GM18868 (cell line): ENCODE measurements at regions not wholly inside any gene's neighbourhood (a gene's known extent, or its start where the extent isn't known, plus 50 kb on each side); places are given as distances from the start of the nearest gene placed in this dataset.

ENCODE experiments used
- ATAC-seq: cut with Tn5 transposase; IDR thresholded peaks from one replicate; pipeline ENCODE4 v1.9.1; 2021; ENCODE audit warnings: mild to moderate bottlenecking, moderate library complexity; ENCODE audit not compliant: unreplicated experiment

DNA sequence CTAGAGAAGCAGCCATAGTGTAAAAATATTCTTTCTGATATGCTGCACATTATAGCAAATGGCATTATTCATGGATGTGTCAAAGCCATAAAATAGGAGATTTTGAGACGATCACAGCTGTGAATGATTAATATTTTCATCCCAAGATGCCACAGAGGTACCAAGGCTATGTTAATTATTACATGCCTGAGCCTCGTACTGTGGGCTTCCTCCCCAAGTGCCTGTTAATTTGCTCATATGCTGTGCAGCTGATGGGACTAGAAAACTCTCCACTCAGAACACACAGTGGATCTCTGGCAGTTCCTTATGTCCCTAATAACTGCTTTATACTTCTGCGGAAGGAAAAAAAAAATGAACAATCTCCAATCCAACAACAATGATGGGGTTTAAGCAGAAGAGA, 184.9 kb upstream of the TSHZ2 start:
- ATAC-seq = no peak

DNA sequence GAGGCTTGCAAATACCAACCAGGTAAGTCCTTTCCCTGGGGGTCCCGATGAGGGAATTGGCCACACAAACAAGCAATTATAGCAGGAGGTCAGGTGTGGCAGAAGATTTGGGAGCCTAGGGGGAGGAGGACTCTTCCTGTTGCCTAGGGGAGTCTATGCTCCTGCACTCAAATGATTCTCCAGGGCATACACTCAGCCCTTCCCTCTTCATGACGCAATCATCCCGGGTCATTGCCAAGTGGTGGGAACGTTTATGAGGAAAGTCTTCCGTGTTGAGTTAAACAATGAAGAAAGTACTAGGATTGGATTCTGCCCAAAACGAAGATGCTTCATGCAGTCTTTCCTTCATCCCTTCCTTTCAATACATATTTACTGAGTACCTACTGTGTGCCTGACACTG, 186.5 kb upstream of the TSHZ2 start:
- no peak for ATAC-seq

DNA sequence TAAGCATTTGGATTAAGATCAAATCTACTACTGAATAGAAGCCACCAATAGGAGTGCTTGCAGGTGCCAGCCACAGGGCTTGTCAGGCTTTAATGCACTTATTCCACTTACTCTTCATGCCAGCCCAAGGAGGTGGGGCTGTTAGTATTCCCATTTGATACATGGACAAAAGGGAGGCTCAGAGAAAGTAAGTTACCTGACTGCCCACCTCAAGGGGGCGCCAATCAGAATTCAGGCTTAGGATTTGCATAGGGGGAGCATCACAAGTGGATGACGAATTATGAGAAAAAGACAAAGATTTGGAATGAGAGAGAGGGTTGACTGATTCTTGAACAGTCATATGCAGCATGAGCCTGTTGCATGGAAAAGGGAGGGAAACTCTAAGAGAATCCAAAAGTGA, 188.4 kb upstream of the TSHZ2 start:
- no peak for ATAC-seq

DNA sequence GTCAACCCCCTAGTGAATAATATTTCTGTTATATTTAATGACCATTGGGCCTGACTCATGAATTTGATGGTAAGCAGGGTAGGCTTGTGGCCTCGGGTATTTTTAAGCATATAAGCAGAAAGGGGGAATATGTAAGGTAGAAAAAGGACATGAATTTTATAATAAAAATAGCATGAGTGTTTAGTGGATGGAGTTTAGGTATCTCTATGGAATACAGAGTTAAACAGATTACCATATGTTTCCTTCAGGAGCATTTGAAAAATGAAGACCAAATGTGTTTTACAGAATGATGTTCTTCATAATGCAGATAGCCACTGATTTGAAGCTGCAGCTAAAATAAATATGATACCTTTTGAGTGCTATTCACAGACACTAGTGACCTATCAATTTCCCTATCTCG, 191.7 kb upstream of the TSHZ2 start:
- no peak for ATAC-seq

DNA sequence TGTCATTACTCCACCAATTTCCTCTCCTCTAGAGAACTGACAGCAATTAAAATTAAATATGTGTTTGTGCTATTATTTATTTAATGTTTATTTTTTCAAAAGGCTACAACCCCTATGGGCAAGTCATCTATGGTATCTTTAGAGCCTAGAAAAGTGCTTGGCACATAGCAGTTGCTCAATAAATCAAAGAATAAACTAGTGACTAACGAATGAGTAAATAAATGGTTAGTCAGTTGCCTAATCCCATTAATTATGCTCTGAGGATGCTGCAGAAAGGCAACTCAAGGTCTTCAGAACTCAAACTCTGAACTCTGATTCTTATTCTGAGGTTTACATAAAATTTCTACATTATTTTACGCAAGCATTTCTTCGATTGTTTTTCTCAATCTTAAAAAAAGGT, 193.0 kb upstream of the TSHZ2 start:
- no peak for ATAC-seq

DNA sequence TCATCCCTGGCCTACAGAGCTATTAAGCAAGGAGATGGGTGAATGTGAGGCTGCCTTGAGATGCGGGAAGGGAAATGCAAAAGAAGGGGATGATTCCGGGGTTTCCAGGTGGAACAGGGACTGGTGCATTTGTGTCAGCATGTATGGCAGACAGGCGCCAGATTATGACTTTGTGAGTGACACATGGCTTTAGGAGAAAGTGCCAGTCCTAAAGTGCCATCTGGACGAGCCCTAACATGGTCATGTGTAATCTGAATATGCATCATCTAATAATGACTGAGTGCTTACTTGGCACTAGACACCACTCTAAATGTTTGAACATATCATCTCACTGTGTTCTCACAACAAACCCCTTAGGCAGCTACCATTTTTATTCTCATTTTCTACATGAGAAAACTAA, 195.0 kb upstream of the TSHZ2 start:
- ATAC-seq = no peak

DNA sequence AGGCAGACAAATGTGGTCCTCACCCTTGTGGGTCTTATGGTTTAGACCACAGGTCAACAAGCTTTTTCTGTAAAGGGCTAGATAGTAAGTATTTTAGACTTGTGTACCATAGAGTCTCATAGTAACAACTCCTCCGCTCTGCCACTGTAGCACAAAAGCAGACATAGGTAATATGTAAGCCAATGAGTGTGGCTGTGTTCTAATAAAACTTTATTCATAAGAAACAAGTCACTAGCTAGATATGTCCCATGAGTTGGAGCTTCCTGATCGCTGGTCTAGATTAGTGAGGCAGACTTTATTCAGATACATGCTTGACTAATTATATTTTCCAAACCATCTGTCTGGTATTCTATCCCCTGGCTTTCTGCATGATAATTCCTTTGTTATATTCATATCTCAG, 196.4 kb upstream of the TSHZ2 start:
- ATAC-seq = no peak

DNA sequence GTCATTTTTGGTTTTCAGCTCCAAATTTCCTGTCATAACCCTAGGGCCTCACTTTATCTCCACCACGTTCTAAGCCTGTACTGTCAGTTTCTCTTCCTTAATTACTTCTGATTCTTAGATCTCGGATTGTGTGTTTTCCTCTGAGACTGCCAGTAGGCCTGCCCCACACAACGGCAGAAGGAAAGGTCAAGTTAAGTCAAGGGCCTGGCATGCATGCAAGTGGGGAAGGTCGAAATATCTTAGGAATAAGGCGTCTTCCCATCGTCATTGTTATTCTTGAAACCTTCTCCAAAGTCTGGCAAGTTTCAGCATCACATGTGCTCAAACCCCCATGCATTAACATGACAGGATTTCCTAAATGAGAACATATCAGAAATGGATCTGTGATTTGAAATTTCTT, 203.5 kb upstream of the TSHZ2 start:
- no peak for ATAC-seq

DNA sequence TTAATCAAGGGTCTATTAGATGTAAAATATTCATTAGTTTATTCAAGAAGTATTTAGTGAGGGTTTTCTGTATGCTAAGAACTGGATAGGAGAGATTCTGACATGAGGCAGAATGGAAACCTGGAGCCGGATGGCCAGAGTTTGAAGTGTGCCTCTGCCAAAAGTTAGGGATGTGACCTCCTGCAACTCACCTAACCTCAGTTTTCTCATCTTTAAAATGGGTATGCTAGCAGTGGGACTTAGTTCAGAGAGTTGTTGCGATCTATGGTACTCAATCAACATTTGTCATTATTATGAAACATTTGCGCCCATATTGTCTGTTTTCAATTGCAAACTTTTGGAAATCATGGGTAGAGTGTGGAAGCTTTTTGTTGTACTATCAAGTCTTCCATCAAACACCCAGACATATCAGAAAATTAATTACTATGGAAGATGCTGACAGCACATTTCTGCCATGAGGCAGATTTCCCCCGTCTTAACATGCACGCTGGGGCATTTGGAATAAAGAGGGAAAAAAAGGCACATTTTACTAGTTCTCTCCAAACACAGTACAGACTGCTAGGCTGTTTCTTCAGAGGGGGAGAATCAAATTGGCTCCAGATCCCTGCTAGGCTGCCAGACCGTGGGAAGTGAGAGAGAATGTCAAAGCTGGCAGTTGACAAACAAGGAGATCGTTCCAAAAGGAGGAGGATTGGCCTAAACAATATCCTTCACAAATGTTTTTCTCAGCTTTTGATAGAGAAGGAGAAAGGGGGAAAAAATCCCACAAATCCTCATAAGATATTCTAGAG, 205.3 kb upstream of the TSHZ2 start:
- ATAC-seq = no peak

DNA sequence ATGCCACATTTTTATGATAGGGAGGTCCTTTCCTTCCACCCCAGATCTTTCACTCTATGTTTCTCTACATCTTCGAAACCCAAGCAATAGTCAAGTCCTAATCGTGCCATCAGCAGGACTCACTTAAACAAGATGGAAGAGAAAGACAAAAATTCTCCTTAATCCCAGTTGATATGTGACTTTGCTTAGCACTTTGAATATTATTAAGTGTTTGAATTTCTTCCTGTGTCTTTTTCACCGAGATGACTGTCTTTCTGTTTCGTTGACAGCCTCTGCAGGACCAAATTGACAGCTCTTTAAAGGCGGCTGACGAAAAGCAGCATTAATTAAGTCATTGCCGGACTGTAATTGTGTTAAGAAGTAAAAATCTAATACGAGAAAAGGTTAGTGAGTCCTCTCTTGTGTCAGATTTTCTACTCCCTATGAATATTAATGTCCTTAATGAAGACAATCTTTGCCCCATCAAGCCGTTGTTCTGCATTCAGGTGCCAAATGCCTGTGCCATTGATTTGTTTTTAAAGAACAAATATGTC, 208.8 kb upstream of the TSHZ2 start:
- no peak for ATAC-seq

DNA sequence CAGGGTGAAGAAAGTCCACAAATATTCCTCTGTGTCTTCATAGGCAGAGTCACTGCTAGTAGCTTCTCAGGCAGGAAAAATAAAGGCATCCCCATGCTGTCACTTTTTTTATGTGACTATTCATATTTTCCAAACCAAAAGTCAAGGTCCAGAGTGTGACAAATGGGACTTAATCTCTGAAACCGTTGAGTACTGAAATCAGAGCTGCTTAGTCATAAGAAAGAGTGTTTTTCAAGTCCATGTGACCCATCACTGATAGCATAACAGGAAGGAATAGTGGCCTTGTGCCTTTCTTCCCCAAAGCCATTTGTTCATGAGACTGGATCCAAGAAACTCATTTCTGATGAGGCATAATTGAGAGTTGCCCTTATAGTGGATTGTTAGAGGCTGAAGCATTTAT, 210.3 kb upstream of the TSHZ2 start:
- no peak for ATAC-seq

DNA sequence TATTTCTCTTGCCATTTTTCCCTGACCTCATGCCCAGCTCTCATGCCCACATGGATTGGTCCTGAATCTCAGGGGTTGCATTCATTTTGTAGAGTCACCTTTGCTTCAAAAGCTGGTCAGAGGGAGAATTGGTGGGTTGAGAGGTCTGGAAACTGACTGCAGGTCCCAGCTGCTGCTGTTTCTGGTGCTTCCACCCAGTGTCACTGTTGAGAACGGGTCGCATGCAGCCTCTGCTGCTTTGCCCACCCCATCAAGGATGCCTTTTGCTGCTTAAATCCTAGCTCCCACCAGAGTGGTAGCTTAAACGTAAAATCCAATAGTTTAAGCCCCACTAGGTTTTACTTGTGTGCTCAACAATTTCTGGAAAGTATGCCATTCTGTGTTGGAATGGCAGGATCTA, 211.4 kb upstream of the TSHZ2 start:
- ATAC-seq = no peak

DNA sequence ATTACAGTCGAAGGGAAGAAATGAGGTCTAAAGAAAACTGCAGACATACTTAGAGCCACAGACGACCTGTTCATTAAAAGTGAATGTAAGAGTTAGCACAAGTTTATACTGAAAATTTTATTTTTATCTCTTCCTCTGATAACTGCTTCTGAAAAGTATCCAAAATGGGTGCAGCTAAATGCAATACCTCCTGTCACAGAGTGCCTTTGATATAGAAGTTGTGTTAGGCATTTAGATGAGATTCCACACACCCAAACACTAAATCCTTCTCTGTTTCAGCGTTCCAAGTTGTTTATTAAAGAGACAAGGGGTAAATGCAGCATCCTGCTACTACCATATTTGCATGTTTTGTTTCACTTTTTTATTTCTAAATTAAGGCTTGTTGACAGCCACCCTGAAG, 214.7 kb upstream of the TSHZ2 start:
- no peak for ATAC-seq

DNA sequence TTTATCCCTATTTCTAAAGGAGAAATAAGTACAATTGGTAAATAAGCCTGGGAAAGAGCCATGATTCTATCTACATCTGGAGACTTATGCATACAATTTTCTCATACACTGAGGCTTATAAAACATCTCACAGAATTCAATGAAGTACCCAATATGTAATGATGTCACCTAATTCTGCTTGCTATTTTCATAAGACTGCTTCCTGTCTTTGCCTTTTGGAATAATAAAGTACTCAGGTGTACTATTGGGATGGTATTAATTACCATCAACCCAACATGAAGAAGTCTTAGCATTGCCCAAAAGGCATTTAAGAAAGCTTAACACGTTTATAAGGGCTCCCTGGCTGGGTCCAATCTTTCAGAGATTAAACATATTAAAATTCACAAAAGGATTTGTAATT, 216.4 kb upstream of the TSHZ2 start:
- no peak for ATAC-seq

DNA sequence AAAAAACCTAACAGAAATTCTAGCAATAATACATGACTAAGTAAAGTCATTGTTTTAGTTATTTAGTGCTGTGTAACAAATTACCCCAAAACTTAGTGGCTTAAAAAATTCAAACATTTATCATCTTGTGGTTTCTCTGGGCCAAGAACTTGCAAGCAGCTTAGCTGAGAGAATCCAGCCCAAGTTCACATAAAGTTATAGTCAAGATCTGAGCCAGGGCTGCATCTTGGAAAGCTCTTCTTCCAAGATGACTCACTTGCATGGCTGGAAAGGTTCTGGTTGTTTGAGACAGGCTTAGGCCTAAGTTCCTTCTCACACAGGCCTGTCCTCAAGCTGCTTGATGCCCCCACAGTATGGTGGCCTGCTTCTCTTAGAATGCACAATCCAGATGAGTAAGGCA, 217.8 kb upstream of the TSHZ2 start:
- no peak for ATAC-seq

DNA sequence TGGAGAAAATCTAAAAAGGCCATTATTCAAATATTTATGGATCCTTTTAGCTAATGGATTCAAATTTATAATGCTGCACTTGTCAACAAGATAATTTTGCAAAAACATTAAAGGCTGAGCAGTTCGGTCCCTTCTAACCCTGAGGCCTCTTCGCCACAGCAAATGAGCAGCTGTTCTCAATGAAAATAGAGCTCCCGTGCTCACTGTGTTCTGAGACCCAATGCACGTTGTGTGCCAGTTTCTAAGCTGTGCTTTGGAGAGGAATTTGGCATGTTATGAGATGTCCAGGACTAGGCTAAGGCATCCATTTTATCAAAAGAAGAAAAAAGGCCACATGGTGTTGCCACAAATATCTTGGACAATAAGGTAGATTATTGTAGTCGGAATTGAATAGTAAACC, 220.1 kb upstream of the TSHZ2 start:
- ATAC-seq = no peak

DNA sequence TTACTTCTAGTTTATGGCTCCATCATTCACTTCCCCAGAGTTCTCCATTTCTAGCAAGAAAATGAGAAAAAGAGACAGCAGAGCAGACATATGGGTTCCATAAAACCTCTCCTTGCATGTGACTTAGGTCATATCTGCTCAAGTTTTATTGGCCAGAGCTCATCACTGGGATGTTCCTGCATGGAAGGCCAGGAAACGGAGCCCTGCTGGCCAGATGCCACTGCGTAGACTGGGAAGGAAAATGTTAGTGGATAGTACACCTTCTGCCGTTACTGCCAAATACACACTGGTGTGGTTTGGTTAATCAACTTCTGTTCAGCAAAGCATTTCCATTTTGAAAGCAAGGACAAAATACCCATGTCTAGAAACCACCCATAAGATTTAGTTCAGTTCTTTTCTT, 220.6 kb upstream of the TSHZ2 start:
- no peak for ATAC-seq

DNA sequence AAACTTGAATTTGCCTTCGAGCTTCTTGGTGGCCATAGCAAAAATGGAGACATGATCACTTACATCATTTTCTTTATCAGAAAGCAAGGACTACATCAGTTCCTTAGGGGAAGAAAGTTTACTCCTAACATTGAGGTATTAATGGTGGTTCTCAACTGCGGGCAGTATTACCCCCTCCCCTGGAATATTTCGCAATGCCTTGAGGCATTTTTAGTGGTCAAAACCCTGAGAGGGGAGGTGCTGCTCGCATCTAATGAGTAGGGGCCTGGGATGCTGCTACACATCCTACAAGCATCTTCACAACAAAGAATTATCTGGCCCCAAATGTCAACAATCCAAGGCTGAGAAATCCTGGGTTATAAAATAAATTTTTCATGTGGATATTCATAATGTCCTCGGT, 222.2 kb upstream of the TSHZ2 start:
- ATAC-seq = no peak

DNA sequence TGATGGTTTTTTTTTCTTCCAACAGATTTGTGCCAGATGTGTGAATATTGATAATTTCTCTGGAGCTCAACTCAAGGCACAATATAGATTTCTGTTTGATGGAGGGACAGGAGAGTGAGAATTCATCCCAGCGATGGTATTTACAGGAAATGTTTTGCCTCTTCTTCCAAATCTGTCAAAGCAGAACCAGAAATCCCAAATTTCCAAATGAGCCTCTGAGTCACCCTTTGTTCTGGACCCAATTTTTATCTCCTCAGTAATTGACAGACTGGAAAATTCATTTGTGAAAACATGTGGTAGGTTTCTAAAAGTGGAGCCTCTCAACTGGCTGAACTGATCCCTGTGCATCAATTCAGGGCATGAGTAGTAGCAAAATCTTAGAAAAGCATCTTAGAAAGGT, 223.2 kb upstream of the TSHZ2 start:
- ATAC-seq = no peak

DNA sequence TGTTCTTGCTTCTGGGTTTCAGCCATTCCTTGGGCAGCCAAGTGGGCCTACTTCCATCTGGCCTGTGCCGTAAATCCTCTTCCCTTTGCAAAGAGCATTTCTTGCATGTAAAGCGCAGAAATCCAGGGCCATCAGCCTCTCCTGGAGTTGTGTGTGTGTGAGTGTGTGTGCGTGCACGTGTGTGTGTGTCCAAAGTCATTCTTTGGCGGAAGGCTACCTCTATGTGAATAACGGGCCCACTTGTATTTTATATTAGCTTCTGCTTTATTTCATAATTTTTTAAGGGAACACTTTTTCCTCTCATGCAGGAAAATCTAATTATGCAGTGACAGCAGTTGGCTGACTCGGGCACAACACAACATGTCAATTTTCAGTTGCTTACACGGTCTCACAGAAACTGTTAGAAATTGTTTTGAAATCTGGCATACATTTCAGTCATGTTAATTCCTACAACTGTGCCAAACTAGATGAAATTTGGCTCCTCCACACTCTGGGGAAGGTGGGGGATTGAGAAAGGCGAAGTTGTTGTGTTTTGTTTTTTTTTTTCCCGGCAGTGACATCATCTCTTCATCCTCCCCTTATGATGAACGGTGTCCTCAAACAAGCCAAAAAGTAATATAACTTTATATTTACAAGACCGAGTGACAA, 223.7 kb upstream of the TSHZ2 start:
- no peak for ATAC-seq

DNA sequence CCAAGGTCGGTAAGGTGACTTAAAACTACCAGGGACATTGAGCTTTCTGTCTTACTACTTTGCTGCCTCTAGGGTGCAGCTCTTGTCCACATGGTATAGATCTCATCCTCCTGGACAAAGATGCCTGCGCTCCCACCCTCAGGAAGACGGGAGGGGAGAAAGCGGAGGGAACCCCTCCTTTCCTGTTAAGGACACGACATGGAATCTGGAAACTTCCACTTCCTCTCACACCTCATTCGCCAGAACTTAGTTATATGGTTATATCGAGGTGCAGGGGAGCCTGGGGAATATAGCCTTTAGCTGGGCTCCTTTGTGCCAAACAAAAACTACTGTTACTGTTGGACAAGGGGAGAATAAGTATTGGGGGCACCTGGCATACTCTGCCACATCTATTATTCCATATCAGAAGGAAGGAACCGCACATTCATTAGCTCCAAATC, 224.3 kb upstream of the TSHZ2 start:
- ATAC-seq = no peak

DNA sequence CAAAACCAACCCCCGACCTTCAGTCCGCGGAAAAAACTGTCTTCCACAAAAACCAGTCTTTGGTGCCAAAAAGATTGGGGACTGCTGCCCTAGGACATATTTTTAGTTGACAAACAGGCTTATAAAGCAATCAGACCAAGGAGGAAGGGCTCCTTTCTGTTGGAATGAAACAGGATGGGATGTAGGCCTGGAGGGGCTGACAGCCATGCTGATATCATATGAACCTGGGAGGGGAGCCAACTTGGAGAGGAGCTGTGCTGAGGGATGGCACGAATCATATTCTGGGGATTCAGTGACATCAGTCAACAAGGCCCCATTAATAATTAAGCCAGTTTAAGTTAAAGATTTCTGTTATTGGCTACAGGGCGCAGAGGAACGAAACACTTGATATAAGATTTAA, 225.4 kb upstream of the TSHZ2 start:
- ATAC-seq = no peak

DNA sequence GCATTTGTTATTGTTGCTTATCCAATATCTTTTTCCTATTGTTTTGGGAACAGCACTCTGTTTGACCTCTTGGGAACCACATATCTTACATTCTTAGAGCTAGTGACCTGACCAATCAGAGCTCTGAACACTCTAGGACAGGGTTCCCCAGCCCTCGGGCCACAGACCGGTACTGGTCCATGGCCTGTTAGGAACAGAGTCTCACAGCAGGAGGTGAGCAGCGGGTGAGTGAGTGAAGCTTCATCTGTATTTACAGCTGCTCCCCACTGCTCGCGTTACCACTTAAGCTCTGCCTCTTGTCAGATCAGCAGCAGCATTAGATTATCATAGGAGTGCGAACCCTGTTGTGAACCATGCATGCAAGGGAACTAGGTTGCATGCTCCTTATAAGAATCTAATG, 226.0 kb upstream of the TSHZ2 start:
- ATAC-seq = no peak
